Stimulated activated CD4-positive, alpha-beta T cell treated with anti-CD3 and anti-CD28 coated beads, Interleukin-4, amount 100 ng/mL, for 48 hours (primary cell): ENCODE measurements at regions not wholly inside any gene's neighbourhood (a gene's known extent, or its start where the extent isn't known, plus 50 kb on each side); places are given as distances from the start of the nearest gene placed in this dataset.
A peak's percentile ranks its signal among the peaks of the same experiment; 100 is the strongest.
"Not testable (repeated sequence)": the region's sequence is repeated elsewhere in the genome, so short reads cannot be mapped to it uniquely, and the experiment has no call there.

Experiments used
- DNase-seq, 2 donors: peaks; one replicate each; pipeline ENCODE4 v3.0.0-alpha.2; 2020; ENCODE audit warnings: low read depth in 2 of 2

GRCh38 chr14:61602003-61602732, 93.1 kb upstream of the HIF1A start:
- DNase-seq: no peak

GRCh38 chr14:61602733-61603077, 92.6 kb upstream of the HIF1A start:
- no peak for DNase-seq

GRCh38 chr14:61603736-61604135, 91.6 kb upstream of the HIF1A start:
- DNase-seq: no peak

- no peak for DNase-seq
These were observed 87.6 kb upstream of the HIF1A start for GRCh38 chr14:61607570-61608244.

GRCh38 chr14:61608245-61609165, 86.8 kb upstream of the HIF1A start:
- no peak for DNase-seq

- no peak for DNase-seq
These were observed 86.0 kb upstream of the HIF1A start for GRCh38 chr14:61609191-61609843.

GRCh38 chr14:61609884-61610283, 85.4 kb upstream of the HIF1A start:
- DNase-seq: no peak

- DNase-seq: no peak
These were observed 84.4 kb upstream of the HIF1A start for GRCh38 chr14:61610900-61611299.

GRCh38 chr14:61611880-61612630, 83.3 kb upstream of the HIF1A start:
- DNase-seq: no peak

GRCh38 chr14:61613006-61613405, 82.3 kb upstream of the HIF1A start:
- DNase-seq: not testable (repeated sequence)

GRCh38 chr14:61614693-61615092, 80.6 kb upstream of the HIF1A start:
- DNase-seq: no peak

- no peak for DNase-seq
These were observed 79.4 kb upstream of the HIF1A start for GRCh38 chr14:61615743-61616523.

GRCh38 chr14:61616524-61617185, 78.7 kb upstream of the HIF1A start:
- no peak for DNase-seq

GRCh38 chr14:61618448-61618847, 76.9 kb upstream of the HIF1A start:
- DNase-seq: no peak

GRCh38 chr14:61619494-61619893, 75.8 kb upstream of the HIF1A start:
- DNase-seq: no peak

GRCh38 chr14:61620130-61620946, 75.0 kb upstream of the HIF1A start:
- peak; percentile 30 to 50 for DNase-seq

GRCh38 chr14:61621444-61621843, 73.9 kb upstream of the HIF1A start:
- DNase-seq: peak; percentile 10 to 12

GRCh38 chr14:61622051-61622450, 73.3 kb upstream of the HIF1A start:
- DNase-seq: no peak

- no peak for DNase-seq
These were observed 71.4 kb upstream of the HIF1A start for GRCh38 chr14:61623927-61624326.
